Renal pelvis (tissue), 1 donor: ENCODE measurements at regions not wholly inside any gene's neighbourhood (a gene's known extent, or its start where the extent isn't known, plus 50 kb on each side); places are given as distances from the start of the nearest gene placed in this dataset.

Source experiments
- DNase-seq: peaks from one replicate; pipeline ENCODE4 v3.0.0-alpha.2; 2013

DNA sequence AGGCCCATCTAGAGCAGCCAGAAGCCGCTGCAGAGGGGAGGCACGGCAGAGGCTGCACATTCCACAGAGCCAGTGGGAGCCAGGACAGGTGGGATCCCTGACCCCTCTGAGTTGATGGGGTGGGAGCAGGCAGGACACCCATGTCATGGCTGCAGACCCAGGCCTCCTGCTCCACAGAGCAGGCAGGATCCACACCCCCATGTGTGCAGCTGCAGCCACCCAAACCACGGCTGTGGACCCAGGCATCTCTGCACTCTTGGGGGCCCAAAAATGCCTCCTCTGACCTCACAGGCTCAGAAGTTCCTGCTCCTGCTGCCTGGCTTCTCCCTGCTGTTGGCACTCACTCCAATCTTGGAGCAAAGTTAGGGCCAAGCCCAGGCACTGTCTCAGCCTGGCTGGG lies 112.3 kb upstream of the TMEM18 start:
- no peak for DNase-seq

DNA sequence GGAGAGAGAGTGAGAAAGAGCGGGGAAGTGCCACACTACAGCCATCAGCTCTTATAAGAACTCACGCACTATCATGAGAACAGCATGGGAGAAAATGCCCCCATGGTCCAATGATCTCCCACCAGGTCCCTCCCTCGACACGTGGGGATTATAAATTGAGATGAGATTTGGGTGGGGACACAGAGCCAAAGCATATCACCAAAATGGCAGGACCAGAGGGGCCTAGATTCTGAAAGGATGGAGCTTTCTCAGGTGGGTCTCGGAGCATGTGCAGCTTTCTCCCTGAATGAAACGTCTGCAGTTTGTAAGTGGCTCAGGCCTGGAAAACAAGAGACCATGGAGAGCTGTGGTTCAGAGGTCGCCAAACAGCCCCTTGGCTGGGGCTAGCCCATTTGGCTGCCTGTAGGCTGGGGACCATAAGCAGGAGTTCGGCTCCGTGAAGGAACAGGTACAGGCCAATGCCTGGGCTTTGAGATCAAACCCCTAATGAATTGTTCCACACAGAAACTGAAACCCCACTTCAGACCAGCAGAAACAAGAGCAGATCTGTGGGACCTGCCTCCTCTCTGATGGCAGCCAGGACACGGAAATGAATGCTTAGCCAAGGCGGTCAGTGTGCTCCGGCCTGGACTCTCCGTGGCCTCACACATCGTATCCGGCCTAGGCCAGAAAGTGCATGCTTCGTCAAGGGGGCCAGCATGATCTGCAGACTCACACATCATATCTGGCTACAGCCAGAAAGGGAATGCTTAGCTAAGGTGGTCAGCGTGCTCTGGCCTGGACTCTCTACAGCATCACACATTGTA lies 111.2 kb upstream of the TMEM18 start:
- no peak for DNase-seq

DNA sequence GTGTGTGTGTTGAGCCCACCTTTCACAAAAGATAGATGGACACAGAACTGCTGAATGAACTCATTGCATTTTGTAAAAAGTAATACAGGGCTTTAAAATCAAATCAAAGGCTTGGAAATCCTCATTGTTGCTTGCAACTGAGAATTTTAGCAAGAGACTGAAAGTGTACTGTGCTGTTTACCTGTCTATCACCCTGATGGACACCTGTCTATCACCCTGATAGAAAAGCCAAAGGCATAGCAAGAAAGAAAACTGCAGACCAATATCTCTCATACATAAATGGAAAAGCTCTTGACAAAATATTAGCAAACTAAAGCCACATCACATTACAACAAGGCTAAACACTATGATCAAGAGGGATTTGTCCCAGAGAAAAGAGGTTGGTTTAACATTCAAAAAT lies 107.5 kb upstream of the TMEM18 start:
- DNase-seq = no peak

DNA sequence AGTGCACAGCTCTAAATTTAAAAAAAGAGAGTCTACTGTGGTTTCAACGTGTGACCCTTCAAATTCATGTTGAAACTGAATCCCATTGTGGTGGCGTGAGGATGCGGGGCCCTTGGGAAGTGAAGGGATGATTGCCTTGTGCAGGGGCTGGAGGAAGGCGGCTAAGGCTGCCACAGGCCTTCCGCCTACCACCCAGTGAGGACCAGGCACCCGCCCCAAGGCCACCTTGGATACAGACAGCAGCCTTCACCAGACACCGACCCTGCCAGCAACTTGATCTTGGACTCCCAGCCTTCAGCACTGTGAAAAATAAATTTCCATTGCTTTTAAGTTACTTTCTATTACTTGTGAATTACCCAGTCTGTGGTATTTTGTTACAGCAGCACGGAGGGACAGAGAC lies 103.4 kb upstream of the TMEM18 start:
- no peak for DNase-seq

DNA sequence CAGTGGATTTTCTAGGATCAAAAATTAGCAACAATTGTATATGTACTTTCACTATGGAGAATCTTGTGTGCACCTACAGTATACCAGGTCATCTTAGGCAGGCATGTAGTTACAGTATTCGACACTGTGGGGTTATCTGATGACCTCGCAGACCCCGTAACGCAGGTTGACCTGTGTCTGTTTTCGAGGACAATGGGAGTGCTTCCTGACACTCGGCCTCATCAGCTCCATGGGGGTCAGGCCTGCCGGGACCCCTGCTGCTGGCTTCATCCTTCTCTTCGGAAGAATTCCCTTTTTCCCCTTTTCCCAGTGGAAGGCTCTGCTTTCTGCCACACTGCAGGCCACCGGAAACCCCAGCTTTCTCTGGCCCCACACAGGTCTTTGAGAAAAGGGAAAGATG lies 102.8 kb upstream of the TMEM18 start:
- no peak for DNase-seq

DNA sequence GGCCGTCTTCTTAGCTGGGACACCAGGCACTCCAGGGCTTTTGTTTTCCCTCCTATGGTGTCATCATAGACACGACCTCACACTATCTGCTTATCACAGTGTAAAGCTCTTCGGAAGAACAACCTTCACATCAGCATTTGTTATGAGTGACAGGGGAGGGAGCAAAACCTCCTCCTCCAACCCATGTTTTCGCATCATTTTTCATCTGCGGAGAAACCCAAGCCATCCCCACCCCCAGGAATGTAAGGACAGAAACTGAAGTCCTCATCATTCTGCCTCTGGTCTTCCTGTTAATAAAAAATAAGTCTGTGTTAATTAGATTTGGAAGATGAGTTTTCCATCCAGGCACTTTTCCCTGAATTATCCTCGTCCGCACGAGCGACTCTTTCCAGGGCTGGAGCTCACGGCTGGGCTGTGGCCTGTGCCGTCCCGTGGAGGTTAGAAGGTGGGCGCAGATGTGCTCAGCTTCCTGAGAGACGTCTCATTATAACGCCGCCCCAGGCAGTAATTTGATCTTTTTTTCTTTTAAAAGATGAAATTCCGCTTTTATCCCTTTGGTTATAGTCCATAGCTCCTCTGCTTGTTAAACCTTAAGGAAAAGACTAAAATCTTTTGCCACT lies 101.6 kb upstream of the TMEM18 start:
- DNase-seq = no peak

DNA sequence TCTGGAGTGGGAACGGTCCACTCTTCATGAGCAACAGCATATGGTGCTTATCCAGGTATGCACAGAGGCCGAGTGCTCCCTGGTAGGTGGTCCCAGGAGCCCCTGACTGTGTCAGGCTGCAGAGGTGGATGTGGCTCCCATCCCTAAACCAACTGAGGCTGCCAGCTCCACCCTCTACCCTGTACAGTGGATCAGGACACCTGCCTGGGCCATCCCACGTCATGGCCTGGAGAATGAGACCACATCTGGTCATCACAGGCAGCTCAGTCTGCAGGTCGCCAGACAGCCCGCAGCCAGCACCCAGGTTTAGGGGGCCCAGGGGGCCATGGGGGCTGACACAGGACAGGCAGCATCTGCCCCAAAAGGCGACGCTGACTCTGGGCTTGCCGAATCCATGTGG lies 100.3 kb upstream of the TMEM18 start:
- no peak for DNase-seq

DNA sequence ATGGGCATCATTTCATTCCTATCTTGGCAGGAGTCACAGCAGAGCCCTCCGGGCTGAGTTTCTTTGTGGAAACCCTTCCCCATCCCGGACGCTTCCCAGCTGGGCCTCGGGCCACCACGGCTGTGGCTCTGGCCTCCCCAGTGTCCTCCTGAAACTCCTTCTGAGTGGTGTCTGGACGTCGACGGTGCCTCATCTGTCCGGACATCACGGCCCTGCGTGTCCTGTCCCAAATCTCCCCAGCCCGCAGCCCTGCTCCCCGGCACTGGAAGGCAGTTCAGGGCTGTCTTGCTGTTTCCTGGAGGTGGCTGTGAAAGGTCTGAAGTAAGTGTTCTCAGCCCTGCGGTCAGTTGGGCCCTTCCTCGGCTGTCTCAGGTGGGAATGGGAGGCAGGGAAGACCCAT lies 99.8 kb upstream of the TMEM18 start:
- no peak for DNase-seq

DNA sequence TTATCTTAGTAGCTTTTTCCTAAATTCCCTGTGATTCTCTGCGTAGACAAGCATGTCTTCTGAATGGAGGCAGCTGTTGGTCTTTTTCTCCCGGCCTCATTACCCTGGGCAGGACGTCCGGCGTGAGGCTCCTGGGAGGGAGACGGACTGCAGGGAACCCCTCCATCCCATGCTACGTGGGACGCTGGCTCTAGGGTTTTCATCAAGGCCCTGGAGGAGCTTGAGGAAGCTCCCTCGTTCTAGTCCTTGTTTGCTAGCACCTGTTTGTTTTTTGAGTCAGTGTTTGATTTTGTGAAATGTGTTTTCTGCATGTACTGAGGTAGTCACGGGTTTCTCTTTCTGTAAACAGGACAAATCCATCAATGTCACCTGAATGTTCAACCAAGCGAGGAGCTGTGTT lies 99.3 kb upstream of the TMEM18 start:
- no peak for DNase-seq

DNA sequence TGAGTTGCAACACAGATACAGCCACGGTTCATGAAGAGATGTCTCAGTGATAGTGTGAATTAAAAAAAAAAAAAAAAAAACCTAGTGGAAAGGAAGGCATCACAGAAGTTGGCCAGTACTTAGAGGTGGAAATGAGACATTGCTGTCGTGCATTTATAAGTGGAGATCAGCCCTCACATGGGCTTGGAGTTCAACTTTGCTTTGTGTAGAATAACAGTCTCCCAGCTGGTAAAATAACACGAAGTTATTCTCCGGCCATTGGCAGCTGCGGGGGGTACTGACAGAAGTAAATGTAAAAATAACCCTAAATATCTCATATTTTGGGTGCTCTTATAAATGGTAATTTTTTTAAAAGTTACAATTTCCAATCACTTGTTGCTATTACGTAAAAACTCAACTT lies 98.8 kb upstream of the TMEM18 start:
- DNase-seq = no peak

DNA sequence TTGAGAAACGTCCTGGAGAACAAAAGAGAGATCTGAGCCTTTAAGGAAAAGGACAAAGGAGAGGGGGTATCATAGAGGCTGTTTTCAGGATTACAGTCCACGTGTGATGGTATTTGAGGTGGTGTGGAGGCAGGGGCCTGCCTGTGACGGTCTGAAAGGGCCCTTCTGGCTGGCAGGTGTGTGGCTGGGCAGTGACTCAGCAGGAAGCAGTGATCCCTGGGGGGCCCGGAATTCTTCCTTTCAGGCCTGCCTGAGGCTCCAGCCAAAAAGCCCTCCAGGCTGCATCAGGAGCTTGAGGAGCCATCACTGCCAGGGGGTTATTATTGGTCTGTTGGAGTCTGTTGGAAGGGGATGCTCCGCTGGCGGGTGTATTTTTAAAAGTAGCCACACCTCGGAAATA lies 97.2 kb upstream of the TMEM18 start:
- DNase-seq = no peak

DNA sequence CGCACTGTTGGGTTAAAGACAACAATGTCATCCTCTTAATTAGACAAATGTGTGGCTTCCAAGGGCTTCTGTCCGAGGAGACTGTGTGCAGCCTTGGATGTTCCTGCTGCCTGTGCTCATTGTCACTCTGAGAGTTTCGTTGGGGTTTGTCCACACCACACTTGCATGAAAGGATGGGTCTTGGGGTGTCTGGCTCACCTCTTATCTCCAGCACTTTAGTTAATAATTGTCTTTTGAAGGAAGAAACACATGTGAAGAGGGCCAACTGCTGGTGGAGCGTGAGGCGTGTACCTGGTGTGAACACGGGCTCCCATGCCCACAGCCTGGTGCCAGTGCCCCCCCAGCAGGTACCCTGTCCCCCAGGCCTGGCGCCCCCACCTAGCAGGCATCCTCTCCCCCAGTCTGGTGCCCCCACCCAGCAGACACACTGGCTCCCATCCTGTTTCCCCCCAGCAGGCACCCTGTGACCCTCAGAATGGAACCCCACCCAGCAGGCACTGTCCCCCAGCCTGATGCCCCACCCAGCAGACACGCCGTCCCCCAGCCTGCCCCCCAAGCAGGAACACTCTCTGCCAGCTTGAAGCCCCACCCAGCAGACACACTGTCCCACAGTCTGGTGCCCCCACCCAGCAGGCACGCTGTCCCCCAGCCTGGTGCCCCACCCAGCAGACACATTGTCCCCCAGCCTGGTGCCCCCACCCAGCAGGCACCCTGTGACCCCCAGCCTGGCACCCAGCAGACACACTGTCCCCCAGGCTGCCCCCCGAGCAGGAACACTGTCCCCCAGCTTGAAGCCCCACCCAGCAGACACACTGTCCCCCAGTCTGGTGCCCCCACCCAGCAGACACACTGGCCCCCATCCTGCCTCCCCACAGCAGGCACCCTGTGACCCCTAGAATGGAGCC lies 96.3 kb upstream of the TMEM18 start:
- DNase-seq = no peak

DNA sequence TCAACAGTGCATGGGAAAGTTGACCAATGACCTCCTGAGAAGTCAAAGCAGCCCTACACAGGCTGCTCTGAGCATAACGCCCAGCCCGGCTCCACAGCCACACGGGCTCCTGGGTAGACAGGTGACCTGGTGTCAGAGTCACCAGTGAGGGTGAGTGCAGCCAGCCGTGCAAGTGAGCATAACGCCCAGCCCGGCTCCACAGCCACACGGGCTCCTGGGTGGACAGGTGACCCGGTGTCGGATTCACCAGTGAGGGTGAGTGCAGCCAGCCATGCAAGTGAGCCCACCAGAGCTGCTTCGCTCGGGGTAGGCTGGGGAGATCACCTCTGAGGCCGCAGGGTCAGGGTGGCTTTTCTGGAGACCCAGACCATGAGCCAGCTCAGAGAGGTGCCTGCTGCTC lies 94.3 kb upstream of the TMEM18 start:
- no peak for DNase-seq

DNA sequence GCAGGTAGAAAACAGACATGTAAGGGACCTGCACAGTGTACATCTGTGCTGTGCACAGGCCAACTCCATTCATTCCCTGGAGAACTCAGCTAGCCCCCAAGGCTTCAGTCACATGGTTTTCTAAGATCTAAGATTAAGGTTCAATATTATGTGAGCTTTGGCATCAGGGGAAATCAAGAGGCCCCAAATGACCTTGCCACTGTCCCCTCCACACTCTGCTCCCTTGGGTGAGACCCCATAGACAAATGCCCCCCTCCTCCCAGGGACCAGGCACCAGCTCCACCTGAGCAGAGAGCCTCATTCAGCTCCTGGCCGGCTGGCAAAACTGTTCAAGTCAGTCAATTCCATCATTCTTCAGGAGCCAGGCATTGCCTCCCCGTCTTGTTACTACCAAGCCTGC lies 93.6 kb upstream of the TMEM18 start:
- DNase-seq = no peak

DNA sequence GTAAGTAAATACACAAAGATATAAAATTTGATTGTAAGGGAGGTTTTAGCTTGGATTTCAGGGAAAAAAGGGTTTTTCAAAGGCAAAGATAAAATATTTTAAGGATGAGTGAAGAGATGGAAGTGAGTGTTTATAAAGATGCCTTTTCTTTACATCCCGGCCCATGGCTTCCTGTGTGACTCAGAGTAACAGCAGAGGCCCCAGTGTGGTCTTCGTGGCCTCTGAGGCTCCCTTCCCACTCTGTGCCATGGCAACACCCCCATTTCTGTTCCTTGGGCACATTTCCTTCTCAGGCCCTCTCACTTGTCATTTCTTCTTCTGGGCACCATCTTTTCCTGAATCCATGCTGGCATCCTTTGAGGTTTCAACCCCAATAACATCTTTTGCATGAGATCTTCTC lies 92.6 kb upstream of the TMEM18 start:
- DNase-seq = no peak

DNA sequence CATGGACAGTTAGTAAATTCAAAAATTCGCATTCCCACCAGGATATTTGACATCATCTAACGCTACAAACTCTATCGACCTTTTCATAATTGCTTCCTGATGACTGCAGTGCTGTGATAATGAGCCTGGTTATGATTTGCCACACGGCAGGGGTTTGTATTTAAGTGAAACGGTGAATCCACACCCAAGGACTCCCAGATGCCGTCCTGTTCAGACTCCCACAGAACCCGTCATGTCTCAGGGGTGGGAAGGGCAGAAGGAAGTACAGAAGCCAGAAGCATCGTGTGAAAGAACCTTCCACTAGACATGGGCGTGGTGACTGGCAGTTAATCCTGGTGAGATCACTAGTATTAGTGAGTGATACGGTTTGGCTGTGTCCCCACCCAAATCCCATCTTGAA lies 91.2 kb upstream of the TMEM18 start:
- DNase-seq = no peak

DNA sequence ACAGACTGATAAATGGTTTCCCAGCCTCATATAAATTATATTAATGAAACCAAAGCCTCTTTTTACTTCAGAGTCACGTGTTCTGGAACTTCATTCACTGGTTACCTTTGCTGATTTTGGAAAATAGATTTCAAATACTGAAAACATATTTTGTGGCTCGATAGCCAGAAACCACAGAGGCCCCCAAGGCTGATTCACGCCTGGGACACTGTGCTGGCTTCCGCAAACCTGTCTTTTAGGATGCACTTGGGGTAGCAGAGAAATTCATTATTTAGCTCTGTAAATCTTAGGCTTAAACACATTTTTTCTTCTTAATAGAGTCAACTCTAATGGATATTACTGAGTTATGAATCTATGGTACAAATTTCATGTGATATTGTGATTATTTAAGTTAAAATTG lies 90.7 kb upstream of the TMEM18 start:
- no peak for DNase-seq

DNA sequence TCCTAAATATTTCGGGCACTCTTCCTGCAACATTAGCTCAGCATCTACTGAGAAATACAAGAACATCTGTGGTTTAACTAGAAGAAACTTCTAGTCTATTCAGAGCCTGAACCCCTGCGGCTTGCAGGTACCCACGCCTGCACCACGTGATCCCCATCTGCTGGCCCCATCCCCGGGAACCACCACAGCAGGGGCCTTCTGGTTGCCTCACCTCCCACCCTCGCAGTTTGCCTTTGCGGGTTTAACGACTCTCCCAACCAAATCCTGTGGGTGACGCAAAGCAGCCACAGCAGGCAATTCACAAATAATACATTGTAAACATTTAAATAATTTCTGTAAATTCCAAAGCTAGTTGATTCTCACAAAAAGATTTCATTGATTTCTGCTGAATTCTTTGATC lies 90.2 kb upstream of the TMEM18 start:
- DNase-seq = no peak

DNA sequence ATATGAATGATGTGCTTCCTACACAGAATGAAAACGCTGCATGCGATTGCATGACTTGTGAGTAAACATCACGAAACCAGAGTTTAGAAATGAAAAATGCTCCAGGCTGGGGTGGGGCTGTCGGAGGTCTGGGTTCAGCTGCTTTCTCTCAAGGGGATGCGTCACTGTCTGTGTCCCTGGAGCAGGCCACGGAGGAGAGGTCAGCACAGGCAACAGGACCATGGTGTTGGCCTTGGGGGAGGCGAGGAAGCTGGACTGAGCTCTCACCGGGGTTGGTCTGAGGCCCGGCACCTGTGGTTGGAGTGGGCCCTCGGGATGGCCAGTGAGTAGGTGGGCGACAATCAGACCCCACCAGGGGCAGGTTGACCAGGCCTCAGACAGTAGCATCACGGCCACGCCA lies 89.0 kb upstream of the TMEM18 start:
- DNase-seq = no peak

DNA sequence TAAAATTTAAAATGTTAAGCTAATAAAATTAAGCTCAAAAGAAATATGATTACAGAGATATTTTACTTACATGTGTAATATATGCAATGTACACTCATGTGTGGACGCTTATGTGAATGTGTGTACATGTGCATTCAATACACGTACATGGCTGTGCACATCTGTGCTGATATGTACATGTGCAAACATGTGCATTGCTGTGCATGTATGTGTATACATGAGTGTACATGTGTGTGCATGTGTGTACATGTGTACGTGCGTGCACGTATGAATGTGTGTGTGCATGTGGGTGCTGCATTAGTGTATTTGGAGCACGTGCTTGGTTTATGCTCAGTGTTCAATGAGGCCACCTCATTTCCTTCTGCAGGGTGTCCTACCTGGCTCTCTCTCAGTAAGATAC lies 88.2 kb upstream of the TMEM18 start:
- no peak for DNase-seq

DNA sequence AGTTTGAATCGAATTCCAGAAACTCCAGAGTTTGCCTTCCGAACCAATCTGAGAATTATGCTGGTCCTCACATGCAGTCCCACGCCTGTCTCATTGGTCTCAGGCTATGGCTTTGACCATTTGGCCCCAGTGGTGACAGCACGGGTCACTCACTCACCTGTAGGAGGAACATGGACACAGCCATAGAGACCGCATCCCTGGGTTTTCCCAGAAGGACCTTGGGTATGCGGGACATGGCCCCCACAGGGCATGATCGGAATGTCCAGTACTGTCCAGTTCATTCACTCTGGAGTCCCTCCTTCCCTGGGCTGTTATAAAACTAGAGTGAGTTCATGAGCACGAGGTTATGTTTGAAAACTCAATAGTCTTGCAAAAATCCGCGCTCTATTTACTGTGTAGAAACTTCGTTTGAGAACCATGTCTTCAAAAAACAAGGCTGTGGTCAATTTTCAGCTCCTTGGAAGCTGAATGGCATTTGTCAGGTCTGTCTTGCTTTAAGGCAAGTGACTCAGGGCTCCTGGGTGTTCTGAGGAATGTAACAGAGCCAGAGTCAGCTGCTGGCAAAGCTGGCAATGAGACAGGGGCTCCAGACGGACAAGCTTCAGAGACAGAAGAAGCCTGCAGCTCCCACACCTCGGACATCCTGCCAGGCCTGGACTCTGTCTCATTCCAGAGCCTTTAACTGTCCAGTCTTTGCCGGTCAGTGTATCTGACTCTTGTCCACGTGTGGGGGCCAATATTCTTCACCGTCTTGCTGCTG lies 86.7 kb upstream of the TMEM18 start:
- DNase-seq = no peak

DNA sequence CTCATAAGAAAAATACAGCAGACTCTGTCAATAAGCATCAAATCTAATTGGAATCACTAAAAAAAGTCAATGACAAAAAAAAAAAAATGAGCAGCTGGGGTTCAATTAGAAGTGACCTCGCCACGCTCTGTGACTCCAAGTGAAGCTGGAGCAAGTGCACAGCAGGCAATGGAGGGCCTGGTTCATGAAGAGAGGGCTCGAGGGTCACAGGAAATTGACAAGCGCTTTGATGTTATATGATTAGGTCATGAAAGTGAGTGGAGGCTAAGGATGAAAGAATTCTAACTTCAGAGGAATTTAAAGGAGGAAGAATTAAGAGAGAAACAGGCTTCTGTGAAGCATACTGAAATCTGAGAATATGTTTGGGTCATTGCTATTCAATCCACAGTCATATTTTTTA lies 85.4 kb upstream of the TMEM18 start:
- DNase-seq = no peak
